OCI-LY7 (cell line): ENCODE measurements at regions not wholly inside any gene's neighbourhood (a gene's known extent, or its start where the extent isn't known, plus 50 kb on each side); places are given as distances from the start of the nearest gene placed in this dataset.

Experiments used
- BruUV-seq: library from RNA; stranded (reverse); fragments of 400-500 nt; replicated peaks from 2 replicates; lab custom pipeline; 2021; lab: Mats Ljungman, UMichigan
- CTCF ChIA-PET: fragments of 300-600 bp; sonication (Branson Sonifier 250); formaldehyde crosslinking; loops from one replicate; lab custom pipeline; 2022; ENCODE audit warnings: antibody characterized with exemption; ENCODE audit not compliant: unreplicated experiment; lab: Charles Lee
- POLR2A ChIA-PET: fragments of 300-600 bp; sonication (Branson Sonifier 250); formaldehyde crosslinking; loops from one replicate; lab custom pipeline; 2022; ENCODE audit warnings: antibody characterized with exemption; lab: Charles Lee
- DNase-seq: peaks from one replicate; pipeline ENCODE4 v3.0.0-alpha.2; 2015; ENCODE audit warnings: low spot score
- H2AFZ ChIP-seq: fragments of 200-600 bp; sonication (generic), shearing (Covaris generic); 2 replicates; pipeline ENCODE4 v1.6.1; 2014; ENCODE audit warnings: mild to moderate bottlenecking, antibody characterized with exemption, low read length, moderate library complexity
- H3K27ac ChIP-seq: fragments of 200-600 bp; sonication (generic); 2 replicates; pipeline ENCODE4 v1.5.1; 2014; ENCODE audit warnings: mixed run types, low read depth, mild to moderate bottlenecking, moderate library complexity, low read length, inconsistent platforms; ENCODE audit not compliant: poor library complexity, severe bottlenecking
- H3K36me3 ChIP-seq: fragments of 200-600 bp; sonication (generic); 2 replicates; pipeline ENCODE4 v1.6.1; 2014; ENCODE audit warnings: mild to moderate bottlenecking, antibody characterized with exemption, low read length, moderate library complexity, mixed read lengths; ENCODE audit not compliant: insufficient read depth
- H3K4me1 ChIP-seq: fragments of 200-600 bp; sonication (generic); 2 replicates; pipeline ENCODE4 v1.5.1; 2014; ENCODE audit warnings: mild to moderate bottlenecking, low read length; ENCODE audit not compliant: insufficient read depth, poor library complexity, severe bottlenecking
- H3K4me2 ChIP-seq: fragments of 200-600 bp; sonication (generic); 2 replicates; pipeline ENCODE4 v1.6.1; 2014; ENCODE audit warnings: mild to moderate bottlenecking, low read length
- H3K4me3 ChIP-seq: fragments of 200-600 bp; sonication (generic); 2 replicates; pipeline ENCODE4 v1.5.1; 2014; ENCODE audit warnings: mild to moderate bottlenecking, low read depth, low read length; ENCODE audit not compliant: poor library complexity, severe bottlenecking
- H3K79me2 ChIP-seq: fragments of 200-600 bp; sonication (generic); 2 replicates; pipeline ENCODE4 v1.6.1; 2016; ENCODE audit warnings: low read depth, mild to moderate bottlenecking, low read length, moderate library complexity, mixed read lengths; ENCODE audit not compliant: insufficient read depth
- H3K9me2 ChIP-seq: fragments of 200-600 bp; sonication (generic); 2 replicates; pipeline ENCODE4 v1.6.1; 2016; ENCODE audit warnings: mild to moderate bottlenecking, low read length, mixed read lengths; ENCODE audit not compliant: insufficient read depth
- H3K9me3 ChIP-seq: fragments of 200-600 bp; sonication (generic); 2 replicates; pipeline ENCODE4 v1.6.1; 2014; ENCODE audit warnings: mild to moderate bottlenecking, mixed run types, low read length, mixed read lengths
- H4K20me1 ChIP-seq: fragments of 200-600 bp; sonication (generic); 2 replicates; pipeline ENCODE4 v1.6.1; 2014; ENCODE audit warnings: mild to moderate bottlenecking, antibody characterized with exemption, low read length, moderate library complexity, mixed read lengths; ENCODE audit not compliant: insufficient read depth
- EZH2phosphoT487 ChIP-seq: fragments of 200-600 bp; sonication (generic); IDR thresholded peaks from 2 replicates; pipeline ENCODE4 v1.6.1; 2018; ENCODE audit warnings: low read depth, borderline replicate concordance, mild to moderate bottlenecking, mixed run types, antibody characterized with exemption, low read length, moderate library complexity, mixed read lengths
- intact Hi-C: fragments of 100-400 bp; cut with micrococcal nuclease; formaldehyde crosslinking; loops from one replicate; pipeline ENCODE4 v1.10.0; 2022; ENCODE audit not compliant: unreplicated experiment
- TF ChIP-seq, protein P1 (sequence below): fragments of 200-600 bp; sonication (generic); conservative IDR thresholded peaks from 2 replicates; pipeline ENCODE4 v1.5.1; 2014; ENCODE audit warnings: mild to moderate bottlenecking, antibody characterized with exemption, low read length, moderate library complexity, mixed read lengths

GRCh38 chr6:41404182-41404845 is 68.9 kb downstream of the NCR2 start:
- Histone ChIP-seq H3K4me1 (no peaks in the 10 kb centered on the region), H2AFZ (no peak overlapping the region), H3K36me3 (no peaks in the 10 kb centered on the region), H3K4me3 (no peak overlapping the region), H3K79me2 (no peaks in the 10 kb centered on the region), H3K9me3 (no peaks in the 10 kb centered on the region), H3K4me2 (no peak overlapping the region), H4K20me1 (no peaks in the 10 kb centered on the region), H3K9me2 (no peaks in the 10 kb centered on the region), H3K27ac (no peak overlapping the region)
- DNase-seq: no peak
- BruUV-seq: no TSS peak
- intact Hi-C loops: no loop called here
- no peak for TF ChIP-seq EZH2phosphoT487
- TF ChIP-seq, protein P1, sequence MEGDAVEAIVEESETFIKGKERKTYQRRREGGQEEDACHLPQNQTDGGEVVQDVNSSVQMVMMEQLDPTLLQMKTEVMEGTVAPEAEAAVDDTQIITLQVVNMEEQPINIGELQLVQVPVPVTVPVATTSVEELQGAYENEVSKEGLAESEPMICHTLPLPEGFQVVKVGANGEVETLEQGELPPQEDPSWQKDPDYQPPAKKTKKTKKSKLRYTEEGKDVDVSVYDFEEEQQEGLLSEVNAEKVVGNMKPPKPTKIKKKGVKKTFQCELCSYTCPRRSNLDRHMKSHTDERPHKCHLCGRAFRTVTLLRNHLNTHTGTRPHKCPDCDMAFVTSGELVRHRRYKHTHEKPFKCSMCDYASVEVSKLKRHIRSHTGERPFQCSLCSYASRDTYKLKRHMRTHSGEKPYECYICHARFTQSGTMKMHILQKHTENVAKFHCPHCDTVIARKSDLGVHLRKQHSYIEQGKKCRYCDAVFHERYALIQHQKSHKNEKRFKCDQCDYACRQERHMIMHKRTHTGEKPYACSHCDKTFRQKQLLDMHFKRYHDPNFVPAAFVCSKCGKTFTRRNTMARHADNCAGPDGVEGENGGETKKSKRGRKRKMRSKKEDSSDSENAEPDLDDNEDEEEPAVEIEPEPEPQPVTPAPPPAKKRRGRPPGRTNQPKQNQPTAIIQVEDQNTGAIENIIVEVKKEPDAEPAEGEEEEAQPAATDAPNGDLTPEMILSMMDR: no peak
- ChIA-PET POLR2A (no interaction called here), CTCF (no interaction called here)

GRCh38 chr6:41405941-41406727 is 70.7 kb downstream of the NCR2 start:
- H3K9me3 ChIP-seq: no peaks in the 10 kb centered on the region
- H3K79me2 ChIP-seq: no peaks in the 10 kb centered on the region
- H2AFZ ChIP-seq: no peak overlapping the region
- CTCF ChIA-PET: no interaction called here
- POLR2A ChIA-PET: no interaction called here
- TF ChIP-seq, protein P1: no peak
- TF ChIP-seq EZH2phosphoT487: no peak
- no peak overlapping the region for H3K4me2 ChIP-seq
- no TSS peak for BruUV-seq
- no peak for DNase-seq
- H3K27ac ChIP-seq: no peak overlapping the region
- no peaks in the 10 kb centered on the region for H3K4me1 ChIP-seq
- H3K9me2 ChIP-seq: no peaks in the 10 kb centered on the region
- H3K4me3 ChIP-seq: no peak overlapping the region
- no peaks in the 10 kb centered on the region for H4K20me1 ChIP-seq
- H3K36me3 ChIP-seq: no peaks in the 10 kb centered on the region
- intact Hi-C loops: no loop called here
